Pulmonary artery endothelial cell (primary cell): ENCODE measurements at regions not wholly inside any gene's neighbourhood (a gene's known extent, or its start where the extent isn't known, plus 50 kb on each side); places are given as distances from the start of the nearest gene placed in this dataset.
"Not testable (repeated sequence)": the region's sequence is repeated elsewhere in the genome, so short reads cannot be mapped to it uniquely, and the experiment has no call there.

Source experiments
- DNase-seq: peaks from one replicate; pipeline ENCODE4 v3.0.0-alpha.2; 2011; ENCODE audit warnings: low read depth, low spot score

DNA sequence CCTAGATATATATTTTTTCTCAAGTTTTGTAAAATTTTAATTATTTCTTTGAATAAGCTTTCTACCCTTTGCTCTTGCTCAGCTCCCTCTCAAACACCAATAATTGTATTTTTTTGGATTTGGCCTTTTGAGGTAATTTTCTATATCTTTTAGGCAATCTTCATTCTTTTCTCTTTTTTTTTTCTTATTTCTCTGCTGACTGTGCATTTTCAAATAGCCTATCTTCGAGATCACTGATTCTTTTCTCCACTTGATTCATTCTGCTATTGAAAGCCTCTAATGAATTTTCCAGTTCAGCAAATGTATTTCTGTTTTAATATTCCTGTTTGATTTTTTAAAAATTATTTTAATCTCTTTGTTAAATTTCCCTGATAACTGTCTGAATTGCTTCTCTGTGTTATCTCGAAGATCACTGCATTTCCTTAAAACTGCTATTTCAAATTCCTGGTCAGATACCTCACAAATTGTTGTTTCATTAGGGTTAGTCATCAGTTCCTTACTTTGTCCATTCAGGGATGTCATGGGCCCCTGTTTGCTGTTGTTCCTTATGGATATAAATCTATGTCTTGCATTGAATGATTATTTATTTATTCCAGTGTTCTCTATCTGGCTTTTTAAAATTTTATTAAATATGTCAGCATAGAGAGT is 100.1 kb upstream of the UNC5B start:
- DNase-seq: peak; percentile 17

- DNase-seq: no peak
These were observed 95.9 kb upstream of the UNC5B start for GRCh38 chr10:71116426-71116825.

GRCh38 chr10:71117589-71117988 is 94.8 kb upstream of the UNC5B start:
- DNase-seq: not testable (repeated sequence)

- DNase-seq: no peak
These were observed 89.3 kb upstream of the UNC5B start for GRCh38 chr10:71123023-71123422.

- DNase-seq: no peak
These were observed 87.2 kb upstream of the UNC5B start for GRCh38 chr10:71124921-71125748.

- no peak for DNase-seq
These were observed 86.6 kb upstream of the UNC5B start for GRCh38 chr10:71125749-71126107.

DNA sequence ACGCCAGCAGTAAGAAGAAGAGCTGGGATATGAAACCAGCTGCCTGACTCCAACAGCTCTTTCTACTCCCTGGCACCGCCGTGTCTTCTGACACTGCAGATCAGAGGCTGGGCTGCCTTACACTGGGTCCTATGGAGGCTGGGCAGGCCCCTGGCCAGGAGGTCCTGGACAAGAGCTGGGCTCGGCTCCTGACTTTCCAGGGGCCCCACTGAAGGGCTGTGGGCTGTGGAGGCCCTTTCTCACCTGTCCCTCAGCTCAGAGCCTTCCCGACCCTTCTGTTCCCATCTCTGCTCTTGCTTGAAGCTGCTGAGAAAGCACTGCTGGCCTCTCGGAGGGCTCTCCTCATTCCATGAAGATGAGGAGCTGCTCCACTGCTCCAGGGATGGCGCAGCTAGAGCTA is 85.9 kb upstream of the UNC5B start:
- DNase-seq: no peak

DNA sequence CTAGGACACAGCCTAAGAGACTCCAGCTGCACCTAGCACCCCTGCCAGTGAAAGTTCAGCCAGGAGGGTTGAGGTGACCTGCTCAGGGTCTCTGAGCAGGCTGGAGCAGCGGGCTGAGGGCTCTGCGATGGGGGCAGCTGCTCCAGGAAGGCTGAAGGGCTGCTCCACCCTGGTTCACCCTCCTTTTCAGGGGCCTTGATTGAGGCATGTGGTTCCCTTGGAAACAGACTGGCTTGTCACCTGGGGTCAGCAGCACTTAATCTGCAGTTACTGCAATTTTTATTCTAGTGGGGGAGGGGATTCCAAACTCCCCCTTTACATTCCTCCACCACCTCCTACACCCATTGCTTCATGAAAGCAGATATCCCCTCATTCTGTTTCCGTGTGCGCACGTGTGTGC is 85.3 kb upstream of the UNC5B start:
- DNase-seq: no peak

DNA sequence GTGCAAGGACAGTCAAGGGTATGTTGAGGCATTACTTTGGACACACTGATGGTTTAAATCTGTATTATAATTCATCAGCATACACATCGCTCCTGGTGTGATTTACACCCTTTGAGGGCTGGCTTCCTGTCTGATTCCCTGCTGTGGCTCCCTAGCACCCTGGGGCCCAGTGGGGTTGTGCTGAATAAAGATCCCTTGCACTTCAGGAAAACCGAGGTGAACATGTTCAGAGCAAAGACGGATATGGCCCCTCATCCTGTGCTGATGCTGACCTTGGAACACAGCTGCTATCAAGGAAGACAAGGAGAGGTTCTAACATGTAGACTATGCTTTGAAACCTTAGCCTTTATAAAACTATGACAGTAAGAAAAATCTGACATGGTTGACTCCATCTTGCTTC is 84.6 kb upstream of the UNC5B start:
- DNase-seq: no peak

- no peak for DNase-seq
These were observed 83.9 kb upstream of the UNC5B start for GRCh38 chr10:71128311-71128980.

- DNase-seq: no peak
These were observed 81.3 kb upstream of the UNC5B start for GRCh38 chr10:71131096-71131495.

DNA sequence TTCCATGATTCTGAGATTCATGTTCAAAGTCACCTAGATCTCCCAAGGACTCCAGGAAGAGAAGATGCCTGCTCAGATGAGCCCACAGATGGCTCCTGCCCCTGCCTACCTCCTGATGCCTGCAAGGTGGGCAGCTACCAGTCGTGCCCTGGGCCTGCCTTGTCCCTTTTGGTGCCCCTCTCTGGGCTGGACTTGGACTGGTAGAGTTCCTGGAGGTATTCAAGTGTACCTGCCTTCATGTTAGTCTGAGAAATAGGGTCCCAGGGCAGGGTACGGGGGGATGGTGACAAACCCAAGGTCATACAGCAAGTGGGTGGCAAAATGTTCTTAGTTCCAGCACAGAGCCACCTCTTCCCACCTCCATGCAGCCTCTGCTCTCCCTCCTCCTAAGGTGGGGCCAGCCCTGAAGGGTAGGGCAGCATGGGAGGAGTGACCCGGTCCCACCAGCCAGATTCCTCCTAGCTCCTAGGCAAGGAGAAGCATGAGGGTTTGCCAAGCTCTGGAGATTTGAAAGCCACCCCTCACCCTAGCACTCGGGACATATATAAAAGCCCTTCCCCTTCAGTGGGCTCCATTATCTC is 80.8 kb upstream of the UNC5B start:
- no peak for DNase-seq

DNA sequence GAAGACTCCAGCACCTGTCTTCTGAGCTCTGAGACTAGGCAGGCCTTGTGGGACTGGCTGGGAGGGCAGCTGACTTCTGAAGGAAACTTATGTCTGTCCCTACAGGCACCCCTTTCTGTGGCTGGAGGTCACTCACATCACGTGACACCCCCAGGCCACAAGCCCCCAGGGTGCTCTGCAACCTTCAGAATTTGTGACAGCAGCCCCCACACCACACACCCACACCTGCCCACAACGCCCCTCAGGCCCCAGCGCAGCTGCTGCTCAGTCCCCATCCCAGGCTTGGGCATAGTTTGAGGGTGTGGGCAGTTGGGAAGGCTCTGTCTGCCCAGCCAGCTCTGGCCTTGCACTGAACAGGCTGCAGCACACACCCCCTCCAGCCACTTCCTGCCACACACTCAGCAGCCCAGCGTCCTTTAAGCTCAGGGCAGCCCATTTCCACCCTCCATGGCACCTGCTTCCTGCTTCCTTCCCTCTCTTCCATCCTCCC is 80.0 kb upstream of the UNC5B start:
- no peak for DNase-seq

DNA sequence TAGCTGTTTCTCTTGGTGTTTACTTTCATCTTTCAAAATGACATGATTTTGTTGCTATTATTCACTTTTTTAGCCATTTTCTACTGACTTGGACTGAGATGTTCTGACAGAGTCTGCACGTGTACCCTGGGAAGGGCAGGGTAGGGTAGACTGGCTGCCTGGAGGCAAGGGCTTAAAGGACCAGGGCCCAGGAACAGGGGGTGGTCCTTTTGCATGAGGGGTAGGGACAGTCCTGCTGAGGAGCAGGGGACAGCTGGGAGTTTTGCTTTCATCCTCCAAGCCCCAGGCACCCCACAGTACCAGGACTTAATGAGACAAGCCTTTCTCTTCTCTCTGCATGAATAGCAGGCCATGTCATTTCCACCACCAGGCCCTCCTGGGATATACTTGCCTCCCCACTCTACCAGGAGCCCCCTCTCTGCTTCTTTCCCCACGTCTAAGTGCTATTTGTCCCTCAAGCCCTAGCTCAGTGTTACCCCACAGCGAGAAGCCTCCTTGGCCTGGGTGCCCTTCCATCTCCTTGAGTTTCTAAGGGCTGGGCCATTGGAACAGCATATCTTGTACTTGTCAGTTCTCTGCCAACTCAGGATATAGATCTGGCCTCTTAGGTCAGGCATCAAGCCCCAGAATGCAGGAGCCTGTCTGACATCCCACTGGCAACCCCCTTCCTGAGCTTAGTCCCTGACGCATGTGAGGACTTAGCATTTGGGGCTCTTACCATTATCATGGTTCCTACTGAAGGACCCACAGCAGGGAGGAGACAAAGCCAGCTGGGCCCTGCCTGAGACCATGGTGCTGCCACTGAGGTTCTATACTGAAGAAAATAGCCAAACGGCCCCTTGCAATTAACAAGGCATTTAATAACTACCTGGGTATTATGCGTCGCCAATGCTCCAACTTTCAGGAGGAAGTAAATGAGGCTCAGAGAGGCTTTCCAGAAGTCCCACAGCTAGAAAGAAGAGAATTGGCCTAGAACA is 78.4 kb upstream of the UNC5B start:
- DNase-seq: no peak

DNA sequence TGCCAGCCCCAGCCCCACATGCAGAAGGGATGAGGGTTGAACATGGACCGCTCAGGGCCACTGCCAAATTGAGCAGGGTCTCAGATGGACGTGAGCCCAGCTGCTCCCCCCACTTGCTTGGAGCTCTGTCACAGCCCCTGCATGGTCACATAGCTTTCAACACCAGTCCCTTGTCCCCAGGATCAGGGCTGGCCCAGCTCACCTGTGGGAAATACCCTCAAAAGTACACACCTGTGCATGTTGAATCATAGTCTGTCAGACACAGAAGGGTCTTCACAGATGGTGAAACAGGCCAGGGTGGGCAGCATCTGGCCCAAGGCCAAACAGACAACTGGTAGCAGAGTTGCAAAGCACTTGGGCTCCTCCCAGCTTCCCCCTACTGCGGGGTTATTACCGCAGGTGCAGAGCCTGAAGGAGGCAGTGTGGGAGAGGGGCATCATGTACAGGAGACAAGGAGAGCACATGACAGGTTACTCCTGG is 77.6 kb upstream of the UNC5B start:
- DNase-seq: no peak

GRCh38 chr10:71135236-71135635 is 77.1 kb upstream of the UNC5B start:
- DNase-seq: no peak

DNA sequence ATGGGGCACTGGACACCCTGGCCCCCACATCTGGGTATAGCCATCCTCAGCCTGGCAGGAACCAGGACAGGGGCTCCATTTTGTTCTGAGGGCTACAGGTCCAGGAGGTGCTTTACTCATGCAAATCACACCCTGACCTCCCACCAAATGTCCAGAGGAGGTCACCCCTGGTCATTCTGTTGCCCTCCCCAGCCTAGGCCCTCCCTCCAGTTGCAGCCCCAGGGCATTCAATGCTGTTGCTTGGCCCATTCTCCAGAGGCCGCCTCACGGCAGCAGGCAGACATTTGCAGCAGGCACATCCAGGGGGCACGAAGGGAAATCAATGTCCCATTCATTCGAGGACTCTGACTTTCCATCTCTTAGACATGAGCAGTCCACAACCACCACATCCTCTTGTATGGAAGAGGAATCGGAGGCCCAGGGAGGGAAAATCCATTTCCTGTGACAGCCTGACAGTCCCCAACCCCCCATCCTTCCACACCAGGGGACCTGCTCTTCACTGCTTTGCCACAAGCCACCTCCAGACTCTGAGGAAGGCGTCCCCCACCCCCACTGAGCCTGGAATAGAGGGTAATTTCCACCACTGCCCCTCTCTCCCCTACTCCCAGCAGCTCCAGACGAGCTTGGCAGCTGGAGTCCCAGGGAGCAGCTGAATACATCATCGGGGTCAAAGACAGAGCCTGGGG is 76.2 kb upstream of the UNC5B start:
- no peak for DNase-seq

- no peak for DNase-seq
These were observed 74.7 kb upstream of the UNC5B start for GRCh38 chr10:71137701-71138100.

- no peak for DNase-seq
These were observed 74.1 kb upstream of the UNC5B start for GRCh38 chr10:71138166-71138830.

GRCh38 chr10:71141528-71141927 is 70.8 kb upstream of the UNC5B start:
- no peak for DNase-seq
